ENCODE measurements at regions not wholly inside any gene's neighbourhood (a gene's known extent, or its start where the extent isn't known, plus 50 kb on each side); places are given as distances from the start of the nearest gene placed in this dataset.

- no peak for ATAC-seq
- DNase-seq (ENCODE audit: low spot score) = no peak
- intact Hi-C loops (cut with DNase I) = no loop called here
Observed at GRCh38 chr16:89042711-89043551, 50.7 kb upstream of the ACSF3 start.

GRCh38 chr16:89043636-89044417 lies 49.8 kb upstream of the ACSF3 start:
- ATAC-seq (no peak), DNase-seq (ENCODE audit: low spot score) (no peak)
- intact Hi-C loops (cut with DNase I) = no loop called here
